ENCODE measurements at regions not wholly inside any gene's neighbourhood (a gene's known extent, or its start where the extent isn't known, plus 50 kb on each side); places are given as distances from the start of the nearest gene placed in this dataset.

- Mint-ChIP-seq H3K4me3 (no peak overlapping the region), H3K9me3 (peaks cover 17% of the 10 kb centered on the region), H3K36me3 (peaks cover 6% of the 10 kb centered on the region), H3K27ac (no peak overlapping the region), H3K4me1 (peaks cover 10% of the 10 kb centered on the region), H3K27me3 (ENCODE audit: low read depth) (peaks cover 6% of the 10 kb centered on the region)
- no peak for DNase-seq (ENCODE audit: low spot score in 2 of 2, unreplicated experiment in 2 of 2)
- no peak for TF ChIP-seq CTCF (IDR thresholded peaks at IDR 0.05; ENCODE audit: unreplicated experiment)
Measured at GRCh38 chr6:84508981-84509380, 255.4 kb downstream of the TBX18 start.

GRCh38 chr6:84508334-84508733 lies 256.1 kb downstream of the TBX18 start:
- DNase-seq (ENCODE audit: low spot score in 2 of 2, unreplicated experiment in 2 of 2), result no peak
- Mint-ChIP-seq H3K27ac (no peak overlapping the region), H3K4me3 (no peak overlapping the region), H3K9me3 (peaks cover 17% of the 10 kb centered on the region), H3K4me1 (peaks cover 6% of the 10 kb centered on the region), H3K27me3 (ENCODE audit: low read depth) (peaks cover 6% of the 10 kb centered on the region), H3K36me3 (peaks cover 6% of the 10 kb centered on the region)
- no peak for TF ChIP-seq CTCF (IDR thresholded peaks at IDR 0.05; ENCODE audit: unreplicated experiment)

- Mint-ChIP-seq H3K4me3 (no peak overlapping the region), H3K9me3 (peaks cover 40% of the 10 kb centered on the region), H3K36me3 (peaks cover 12% of the 10 kb centered on the region), H3K27me3 (ENCODE audit: low read depth) (peaks cover 1% of the 10 kb centered on the region), H3K27ac (no peak overlapping the region), H3K4me1 (peaks cover 2% of the 10 kb centered on the region)
- no peak for DNase-seq (ENCODE audit: low spot score in 2 of 2, unreplicated experiment in 2 of 2)
- TF ChIP-seq CTCF (IDR thresholded peaks at IDR 0.05; ENCODE audit: unreplicated experiment), result no peak
Measured at GRCh38 chr6:84504025-84504424, 260.4 kb downstream of the TBX18 start.

- peaks cover 1% of the 10 kb centered on the region for H3K27me3 Mint-ChIP-seq (ENCODE audit: low read depth)
- DNase-seq (ENCODE audit: low spot score in 2 of 2, unreplicated experiment in 2 of 2), result no peak
- H3K36me3 Mint-ChIP-seq, result peaks cover 6% of the 10 kb centered on the region
- H3K4me1 Mint-ChIP-seq, result peaks cover 5% of the 10 kb centered on the region
- H3K4me3 Mint-ChIP-seq, result no peak overlapping the region
- TF ChIP-seq CTCF (IDR thresholded peaks at IDR 0.05; ENCODE audit: unreplicated experiment), result no peak
- no peak overlapping the region for H3K27ac Mint-ChIP-seq
- H3K9me3 Mint-ChIP-seq, result peaks cover 24% of the 10 kb centered on the region
Measured at GRCh38 chr6:84501315-84501714, 263.1 kb downstream of the TBX18 start.

- Mint-ChIP-seq H3K36me3 (peaks cover 5% of the 10 kb centered on the region), H3K4me3 (no peak overlapping the region), H3K27ac (no peak overlapping the region), H3K4me1 (peaks cover 11% of the 10 kb centered on the region), H3K27me3 (ENCODE audit: low read depth) (peaks cover 1% of the 10 kb centered on the region), H3K9me3 (peaks cover 22% of the 10 kb centered on the region)
- no peak for TF ChIP-seq CTCF (IDR thresholded peaks at IDR 0.05; ENCODE audit: unreplicated experiment)
- no peak for DNase-seq (ENCODE audit: low spot score in 2 of 2, unreplicated experiment in 2 of 2)
Measured at GRCh38 chr6:84500726-84501125, 263.7 kb downstream of the TBX18 start.

GRCh38 chr6:84498905-84499304 lies 265.5 kb downstream of the TBX18 start:
- H3K27me3 Mint-ChIP-seq (ENCODE audit: low read depth), result peaks cover 1% of the 10 kb centered on the region
- no peak overlapping the region for H3K27ac Mint-ChIP-seq
- TF ChIP-seq CTCF (IDR thresholded peaks at IDR 0.05; ENCODE audit: unreplicated experiment), result no peak
- DNase-seq (ENCODE audit: low spot score in 2 of 2, unreplicated experiment in 2 of 2), result no peak
- H3K4me1 Mint-ChIP-seq, result peaks cover 24% of the 10 kb centered on the region
- peaks cover 22% of the 10 kb centered on the region for H3K9me3 Mint-ChIP-seq
- peaks cover 5% of the 10 kb centered on the region for H3K36me3 Mint-ChIP-seq
- no peak overlapping the region for H3K4me3 Mint-ChIP-seq

Data from mesothelial cell of epicardium (in vitro differentiated cells).